DND-41 (cell line): ENCODE measurements at regions not wholly inside any gene's neighbourhood (a gene's known extent, or its start where the extent isn't known, plus 50 kb on each side); places are given as distances from the start of the nearest gene placed in this dataset.

Source experiments
- ATAC-seq: fragments of 200-7000 bp; cut with Tn5 transposase; 3 replicates; pipeline ENCODE4 v1.9.1; 2021; ENCODE audit warnings: low read depth; ENCODE audit not compliant: insufficient read depth
- DNase-seq: peaks from one replicate; pipeline ENCODE4 v3.0.0-alpha.2; 2020
- H2AFZ ChIP-seq: 2 replicates; pipeline ENCODE4 v1.6.0; 2012; ENCODE audit warnings: low read depth, low read length
- H3K27ac ChIP-seq: 2 replicates; pipeline ENCODE4 v1.5.1; 2012; ENCODE audit warnings: low read length, inconsistent platforms
- H3K27me3 ChIP-seq: fragments of 200-600 bp; sonication (generic); 2 replicates; pipeline ENCODE4 v1.6.0; 2012; ENCODE audit warnings: low read length, mild to moderate bottlenecking, inconsistent platforms; ENCODE audit not compliant: insufficient read depth, poor library complexity
- H3K36me3 ChIP-seq: 2 replicates; pipeline ENCODE4 v1.5.1; 2012; ENCODE audit warnings: low read length, inconsistent platforms; ENCODE audit not compliant: insufficient read depth
- H3K4me1 ChIP-seq: 2 replicates; pipeline ENCODE4 v1.5.1; 2012; ENCODE audit warnings: mild to moderate bottlenecking, low read length; ENCODE audit not compliant: insufficient read depth
- H3K4me2 ChIP-seq: 2 replicates; pipeline ENCODE4 v1.6.0; 2012; ENCODE audit warnings: mild to moderate bottlenecking, moderate library complexity, low read length, inconsistent platforms; ENCODE audit not compliant: insufficient read depth
- H3K4me3 ChIP-seq, 2 experiments: fragments of 200-600 bp in 1 of 2; shearing (Covaris generic) in 1 of 2; 2 replicates each; pipeline ENCODE4 v1.5.1; 2012 to 2016; ENCODE audit warnings: inconsistent platforms in 2 of 2, low read length in 2 of 2, mild to moderate bottlenecking in 2 of 2, low read depth in 1 of 2, moderate library complexity in 1 of 2
- H3K79me2 ChIP-seq: 2 replicates; pipeline ENCODE4 v1.6.0; 2012; ENCODE audit warnings: low read length, inconsistent platforms; ENCODE audit not compliant: insufficient read depth
- H3K9ac ChIP-seq: 2 replicates; pipeline ENCODE4 v1.6.0; 2012; ENCODE audit warnings: low read depth, mild to moderate bottlenecking, inconsistent platforms, low read length, moderate library complexity
- H3K9me3 ChIP-seq: 2 replicates; pipeline ENCODE4 v1.5.1; 2012; ENCODE audit warnings: low read length, moderate library complexity, mild to moderate bottlenecking, inconsistent platforms; ENCODE audit not compliant: insufficient read depth, severe bottlenecking
- H4K20me1 ChIP-seq: 2 replicates; pipeline ENCODE4 v1.6.0; 2012; ENCODE audit warnings: low read length; ENCODE audit not compliant: insufficient read depth
- CTCF ChIP-seq: IDR thresholded peaks from 2 replicates; pipeline ENCODE4 v1.5.1; 2012; ENCODE audit warnings: borderline replicate concordance, low read length, moderate library complexity, mild to moderate bottlenecking; ENCODE audit not compliant: poor library complexity, severe bottlenecking; ENCODE audit errors: extremely low read depth
- EZH2 ChIP-seq: IDR thresholded peaks from 3 replicates; pipeline ENCODE4 v1.6.1; 2012; ENCODE audit warnings: borderline replicate concordance, low read depth, mild to moderate bottlenecking, moderate library complexity, low read length, inconsistent platforms; ENCODE audit not compliant: severe bottlenecking

DNA sequence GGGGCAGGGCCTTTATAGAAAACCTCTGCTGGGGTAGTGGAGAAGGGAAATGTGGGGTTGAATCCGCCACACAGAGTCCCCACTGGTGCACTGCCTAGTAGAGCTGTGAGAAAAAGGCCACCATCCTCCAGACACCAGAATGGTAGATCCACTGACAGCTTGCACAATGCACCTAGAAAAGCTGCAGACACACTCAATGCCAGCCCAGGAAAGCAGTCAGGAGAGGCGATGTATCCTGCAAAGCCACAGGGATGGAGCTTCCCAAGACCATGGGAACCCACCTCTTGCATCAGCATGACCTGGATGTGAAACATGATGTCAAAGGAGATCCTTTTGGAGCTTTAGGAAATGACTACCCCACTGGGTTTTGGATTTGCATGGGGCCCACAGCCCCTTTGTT lies 958.0 kb upstream of the MIR17HG start:
- no peak for ATAC-seq
- Histone ChIP-seq H3K4me1 (no peaks in the 10 kb centered on the region), H3K79me2 (no peaks in the 10 kb centered on the region), H2AFZ (no peak overlapping the region), H3K36me3 (no peaks in the 10 kb centered on the region), H3K4me3 (no peak overlapping the region), H3K4me2 (no peak overlapping the region), H3K27me3 (no peaks in the 10 kb centered on the region), H3K27ac (no peak overlapping the region), H3K9me3 (no peaks in the 10 kb centered on the region), H4K20me1 (no peaks in the 10 kb centered on the region), H3K9ac (no peak overlapping the region)
- no peak for DNase-seq
- no peak for TF ChIP-seq EZH2
- no peak for TF ChIP-seq CTCF

GRCh38 chr13:90393408-90393807 lies 954.1 kb upstream of the MIR17HG start:
- no peaks in the 10 kb centered on the region for H3K36me3 ChIP-seq
- H3K9me3 ChIP-seq = no peaks in the 10 kb centered on the region
- H3K4me2 ChIP-seq = no peak overlapping the region
- no peak for ATAC-seq
- no peak overlapping the region for H3K27ac ChIP-seq
- no peak for DNase-seq
- no peaks in the 10 kb centered on the region for H4K20me1 ChIP-seq
- H3K9ac ChIP-seq = no peak overlapping the region
- H3K4me1 ChIP-seq = no peaks in the 10 kb centered on the region
- H2AFZ ChIP-seq = no peak overlapping the region
- no peak overlapping the region for H3K4me3 ChIP-seq
- TF ChIP-seq CTCF = no peak
- TF ChIP-seq EZH2 = no peak
- H3K79me2 ChIP-seq = no peaks in the 10 kb centered on the region
- H3K27me3 ChIP-seq = no peaks in the 10 kb centered on the region

DNA sequence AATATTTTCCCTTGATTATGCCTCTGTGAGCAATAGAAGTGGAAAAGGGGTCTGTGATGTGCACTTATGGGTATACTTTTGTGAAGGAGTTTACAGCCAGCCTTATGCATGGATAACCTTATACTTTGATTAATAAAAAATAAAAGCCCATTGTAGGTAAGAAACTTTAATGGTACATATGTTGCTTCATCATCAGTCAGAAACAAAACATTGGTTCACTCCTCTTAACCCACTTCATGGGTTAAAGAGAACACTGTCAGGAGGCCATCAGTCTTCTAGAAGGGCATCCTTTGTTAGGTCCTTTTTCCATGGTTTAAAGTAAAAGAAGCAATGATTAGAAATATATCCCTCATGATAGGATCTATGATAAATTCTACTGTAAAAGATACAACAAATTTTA lies 952.1 kb upstream of the MIR17HG start:
- Histone ChIP-seq H3K27ac (no peak overlapping the region), H3K9me3 (no peaks in the 10 kb centered on the region), H3K36me3 (no peaks in the 10 kb centered on the region), H4K20me1 (no peaks in the 10 kb centered on the region), H2AFZ (no peak overlapping the region), H3K79me2 (no peaks in the 10 kb centered on the region), H3K4me1 (no peaks in the 10 kb centered on the region), H3K4me3 (no peak overlapping the region), H3K27me3 (no peaks in the 10 kb centered on the region), H3K4me2 (no peak overlapping the region), H3K9ac (no peak overlapping the region)
- no peak for TF ChIP-seq EZH2
- no peak for TF ChIP-seq CTCF
- ATAC-seq (no peak), DNase-seq (no peak)

GRCh38 chr13:90395846-90396245 lies 951.6 kb upstream of the MIR17HG start:
- Histone ChIP-seq H3K27me3 (no peaks in the 10 kb centered on the region), H3K4me3 (no peak overlapping the region), H3K79me2 (no peaks in the 10 kb centered on the region), H3K9me3 (no peaks in the 10 kb centered on the region), H4K20me1 (no peaks in the 10 kb centered on the region), H3K4me2 (no peak overlapping the region), H3K27ac (no peak overlapping the region), H3K4me1 (no peaks in the 10 kb centered on the region), H3K36me3 (no peaks in the 10 kb centered on the region), H2AFZ (no peak overlapping the region), H3K9ac (no peak overlapping the region)
- ATAC-seq = no peak
- no peak for TF ChIP-seq CTCF
- TF ChIP-seq EZH2 = no peak
- no peak for DNase-seq
